Left colon (tissue), 2 donors: ENCODE measurements at regions not wholly inside any gene's neighbourhood (a gene's known extent, or its start where the extent isn't known, plus 50 kb on each side); places are given as distances from the start of the nearest gene placed in this dataset.

Experiments used
- ATAC-seq: fragments of 200-7000 bp; cut with Tn5 transposase; one replicate; pipeline ENCODE4 v1.9.1; 2020; ENCODE audit warnings: mild to moderate bottlenecking, moderate library complexity
- DNase-seq, 2 donors: peaks; one replicate each; pipeline ENCODE4 v3.0.0-alpha.2; 2020
- intact Hi-C, 2 donors: fragments of 100-400 bp; cut with DNase I in 1 of 2; cut with micrococcal nuclease in 1 of 2; formaldehyde crosslinking; loops; one replicate each; pipeline versions ENCODE4 v1.11.2 to v1.14.0; 2022; cut with DNase I, micrococcal nuclease
- donor health status: DM: no; HTN: no; CAD: no.
- donor health status: DM: yes; HTN: yes; CAD: no.

- DNase-seq, result no peak
- ATAC-seq, result no peak
- intact Hi-C loops, result no loop called here
Measured at GRCh38 chr3:107103786-107104185, 273.5 kb upstream of the CCDC54 start.

GRCh38 chr3:107106316-107106715 is 270.9 kb upstream of the CCDC54 start:
- ATAC-seq, result no peak
- intact Hi-C loops, result no loop called here

GRCh38 chr3:107106907-107107306 is 270.3 kb upstream of the CCDC54 start:
- intact Hi-C loops, result no loop called here
- DNase-seq (no peak), ATAC-seq (no peak)

More at GRCh38 chr3:107106316-107106715, 270.9 kb upstream of the CCDC54 start:
- no peak for DNase-seq

GRCh38 chr3:107110596-107111305 is 266.5 kb upstream of the CCDC54 start:
- no peak for ATAC-seq
- intact Hi-C loops, result no loop called here

GRCh38 chr3:107111872-107112271 is 265.4 kb upstream of the CCDC54 start:
- ATAC-seq (no peak), DNase-seq (no peak)

More at GRCh38 chr3:107110596-107111305, 266.5 kb upstream of the CCDC54 start:
- DNase-seq, result no peak

GRCh38 chr3:107112356-107112755 is 264.9 kb upstream of the CCDC54 start:
- DNase-seq, result no peak
- ATAC-seq, result no peak
- intact Hi-C loops, result no loop called here

More at GRCh38 chr3:107111872-107112271, 265.4 kb upstream of the CCDC54 start:
- intact Hi-C loops, result no loop called here

GRCh38 chr3:107116251-107116650 is 261.0 kb upstream of the CCDC54 start:
- DNase-seq, result no peak
- intact Hi-C loops, result no loop called here
- ATAC-seq, result no peak

GRCh38 chr3:107117156-107117555 is 260.1 kb upstream of the CCDC54 start:
- ATAC-seq (no peak), DNase-seq (no peak)
- intact Hi-C loops, result no loop called here

GRCh38 chr3:107117922-107118536 is 259.2 kb upstream of the CCDC54 start:
- ATAC-seq (no peak), DNase-seq (no peak)
- intact Hi-C loops, result no loop called here

GRCh38 chr3:107124885-107125284 is 252.4 kb upstream of the CCDC54 start:
- intact Hi-C loops, result no loop called here
- ATAC-seq (no peak), DNase-seq (no peak)

GRCh38 chr3:107128946-107129345 is 248.3 kb upstream of the CCDC54 start:
- ATAC-seq (no peak), DNase-seq (no peak)

GRCh38 chr3:107130089-107130700 is 247.0 kb upstream of the CCDC54 start:
- intact Hi-C loops, result no loop called here
- DNase-seq, result no peak
- no peak for ATAC-seq

More at GRCh38 chr3:107128946-107129345, 248.3 kb upstream of the CCDC54 start:
- intact Hi-C loops, result no loop called here

- ATAC-seq, result no peak
- intact Hi-C loops, result no loop called here
- DNase-seq, result no peak
Measured at GRCh38 chr3:107132674-107133073, 244.6 kb upstream of the CCDC54 start.

GRCh38 chr3:107133891-107134290 is 243.3 kb upstream of the CCDC54 start:
- DNase-seq (no peak), ATAC-seq (no peak)
- intact Hi-C loops, result no loop called here

- intact Hi-C loops, result no loop called here
- ATAC-seq, result no peak
- no peak for DNase-seq
Measured at GRCh38 chr3:107142171-107142570, 235.1 kb upstream of the CCDC54 start.

GRCh38 chr3:107142786-107143575 is 234.3 kb upstream of the CCDC54 start:
- DNase-seq (no peak), ATAC-seq (no peak)
- intact Hi-C loops, result no loop called here

GRCh38 chr3:107150675-107151074 is 226.6 kb upstream of the CCDC54 start:
- DNase-seq (no peak), ATAC-seq (no peak)
- intact Hi-C loops, result no loop called here

GRCh38 chr3:107153981-107154380 is 223.3 kb upstream of the CCDC54 start:
- ATAC-seq (no peak), DNase-seq (no peak)
- intact Hi-C loops, result no loop called here

- ATAC-seq (no peak), DNase-seq (no peak)
- intact Hi-C loops, result no loop called here
Measured at GRCh38 chr3:107172411-107172810, 204.8 kb upstream of the CCDC54 start.
